ENCODE measurements at regions not wholly inside any gene's neighbourhood (a gene's known extent, or its start where the extent isn't known, plus 50 kb on each side); places are given as distances from the start of the nearest gene placed in this dataset.

- TF ChIP-seq CTCF (IDR thresholded peaks at IDR 0.05; ENCODE audit: poor library complexity) (no peak), EZH2 (IDR thresholded peaks at IDR 0.05; ENCODE audit: borderline replicate concordance) (no peak), EZH2phosphoT487 (IDR thresholded peaks at IDR 0.05; ENCODE audit: low read depth, severe bottlenecking, unreplicated experiment) (no peak)
These were observed 419.8 kb downstream of the COG6 start for GRCh38 chr13:40075281-40075680.
